ENCODE measurements at regions not wholly inside any gene's neighbourhood (a gene's known extent, or its start where the extent isn't known, plus 50 kb on each side); places are given as distances from the start of the nearest gene placed in this dataset.

DNA sequence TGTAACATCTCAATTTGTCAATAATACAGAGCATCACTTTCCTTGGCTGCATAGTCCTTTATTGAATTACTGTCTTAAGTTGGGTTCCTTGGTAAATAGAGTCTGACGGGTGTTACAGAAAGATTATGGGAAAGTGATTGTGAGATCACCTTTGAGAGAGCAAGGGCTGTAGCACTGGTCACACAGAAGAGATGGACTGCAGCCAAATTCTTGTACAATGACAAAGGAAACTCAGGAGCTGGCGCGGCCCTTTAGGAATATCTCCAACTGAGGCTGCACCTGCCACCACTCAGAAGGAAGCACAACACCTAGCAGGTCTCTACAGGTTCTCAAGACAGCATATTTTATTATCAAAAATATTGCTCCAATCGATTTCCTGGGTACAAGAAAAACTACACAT lies 350.0 kb upstream of the ISL1 start:
- Histone ChIP-seq H3K27ac (no peak overlapping the region), H3K4me3 (no peak overlapping the region), H3K36me3 (no peaks in the 10 kb centered on the region), H3K27me3 (peaks cover 4% of the 10 kb centered on the region), H3K4me1 (ENCODE audit: low read depth) (no peaks in the 10 kb centered on the region), H3K9me3 (ENCODE audit: low read depth) (no peaks in the 10 kb centered on the region)
- no peak for DNase-seq (ENCODE audit: low read depth in 1 of 2, low spot score in 1 of 2)
- TF ChIP-seq, protein P1, sequence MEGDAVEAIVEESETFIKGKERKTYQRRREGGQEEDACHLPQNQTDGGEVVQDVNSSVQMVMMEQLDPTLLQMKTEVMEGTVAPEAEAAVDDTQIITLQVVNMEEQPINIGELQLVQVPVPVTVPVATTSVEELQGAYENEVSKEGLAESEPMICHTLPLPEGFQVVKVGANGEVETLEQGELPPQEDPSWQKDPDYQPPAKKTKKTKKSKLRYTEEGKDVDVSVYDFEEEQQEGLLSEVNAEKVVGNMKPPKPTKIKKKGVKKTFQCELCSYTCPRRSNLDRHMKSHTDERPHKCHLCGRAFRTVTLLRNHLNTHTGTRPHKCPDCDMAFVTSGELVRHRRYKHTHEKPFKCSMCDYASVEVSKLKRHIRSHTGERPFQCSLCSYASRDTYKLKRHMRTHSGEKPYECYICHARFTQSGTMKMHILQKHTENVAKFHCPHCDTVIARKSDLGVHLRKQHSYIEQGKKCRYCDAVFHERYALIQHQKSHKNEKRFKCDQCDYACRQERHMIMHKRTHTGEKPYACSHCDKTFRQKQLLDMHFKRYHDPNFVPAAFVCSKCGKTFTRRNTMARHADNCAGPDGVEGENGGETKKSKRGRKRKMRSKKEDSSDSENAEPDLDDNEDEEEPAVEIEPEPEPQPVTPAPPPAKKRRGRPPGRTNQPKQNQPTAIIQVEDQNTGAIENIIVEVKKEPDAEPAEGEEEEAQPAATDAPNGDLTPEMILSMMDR (IDR thresholded peaks at IDR 0.05; ENCODE audit: low read depth, low read length), result no peak

GRCh38 chr5:51034222-51034901 lies 348.9 kb upstream of the ISL1 start:
- no peak overlapping the region for H3K4me3 ChIP-seq
- H3K27ac ChIP-seq, result no peak overlapping the region
- H3K4me1 ChIP-seq (ENCODE audit: low read depth), result no peaks in the 10 kb centered on the region
- peaks cover 4% of the 10 kb centered on the region for H3K27me3 ChIP-seq
- TF ChIP-seq, protein P1 (IDR thresholded peaks at IDR 0.05; ENCODE audit: low read depth, low read length), result no peak
- H3K9me3 ChIP-seq (ENCODE audit: low read depth), result no peaks in the 10 kb centered on the region
- DNase-seq (ENCODE audit: low read depth in 1 of 2, low spot score in 1 of 2), result no peak
- H3K36me3 ChIP-seq, result no peaks in the 10 kb centered on the region

- no peak for DNase-seq (ENCODE audit: low read depth in 1 of 2, low spot score in 1 of 2)
- Histone ChIP-seq H3K9me3 (ENCODE audit: low read depth) (no peaks in the 10 kb centered on the region), H3K4me1 (ENCODE audit: low read depth) (no peaks in the 10 kb centered on the region), H3K27ac (no peak overlapping the region), H3K36me3 (no peaks in the 10 kb centered on the region), H3K27me3 (peaks cover 4% of the 10 kb centered on the region), H3K4me3 (no peak overlapping the region)
- TF ChIP-seq, protein P1 (IDR thresholded peaks at IDR 0.05; ENCODE audit: low read depth, low read length), result no peak
Observed at GRCh38 chr5:51039424-51040329, 343.6 kb upstream of the ISL1 start.

DNA sequence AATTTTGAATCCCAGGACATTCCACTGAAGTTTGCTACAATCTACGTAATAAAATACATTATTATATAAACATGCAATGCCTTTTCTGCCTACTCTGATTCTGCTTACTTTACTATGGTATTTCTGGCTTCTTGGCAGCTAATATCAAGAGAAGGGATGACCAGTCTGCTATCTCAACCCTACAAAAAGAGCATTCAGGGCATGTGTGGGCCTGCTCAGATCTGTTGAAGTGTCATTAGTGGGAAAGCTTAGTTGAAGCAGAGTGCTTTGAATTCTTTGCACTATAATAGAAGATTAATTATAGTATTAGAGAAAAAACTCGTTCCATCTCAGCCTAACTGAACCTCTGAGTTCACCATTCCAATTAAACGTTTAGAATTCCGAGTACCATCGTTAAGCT lies 339.5 kb upstream of the ISL1 start:
- DNase-seq (ENCODE audit: low read depth in 1 of 2, low spot score in 1 of 2), result no peak
- TF ChIP-seq, protein P1 (IDR thresholded peaks at IDR 0.05; ENCODE audit: low read depth, low read length), result no peak
- no peaks in the 10 kb centered on the region for H3K36me3 ChIP-seq
- no peak overlapping the region for H3K27ac ChIP-seq
- no peak overlapping the region for H3K4me3 ChIP-seq
- no peaks in the 10 kb centered on the region for H3K27me3 ChIP-seq
- H3K4me1 ChIP-seq (ENCODE audit: low read depth), result no peaks in the 10 kb centered on the region
- no peaks in the 10 kb centered on the region for H3K9me3 ChIP-seq (ENCODE audit: low read depth)

GRCh38 chr5:51047369-51047768 lies 335.9 kb upstream of the ISL1 start:
- TF ChIP-seq, protein P1 (IDR thresholded peaks at IDR 0.05; ENCODE audit: low read depth, low read length), result no peak
- DNase-seq (ENCODE audit: low read depth in 1 of 2, low spot score in 1 of 2), result no peak
- Histone ChIP-seq H3K36me3 (no peaks in the 10 kb centered on the region), H3K4me1 (ENCODE audit: low read depth) (no peaks in the 10 kb centered on the region), H3K9me3 (ENCODE audit: low read depth) (no peaks in the 10 kb centered on the region), H3K27ac (no peak overlapping the region), H3K27me3 (no peaks in the 10 kb centered on the region), H3K4me3 (no peak overlapping the region)
